IPS-11a (cell line): ENCODE measurements at regions not wholly inside any gene's neighbourhood (a gene's known extent, or its start where the extent isn't known, plus 50 kb on each side); places are given as distances from the start of the nearest gene placed in this dataset.
"Not testable (repeated sequence)": the region's sequence is repeated elsewhere in the genome, so short reads cannot be mapped to it uniquely, and the experiment has no call there.

Source experiments
- H3K4me3 ChIP-seq: one replicate; pipeline ENCODE4 v1.5.1; 2013; ENCODE audit warnings: low read depth, low read length, control low read depth

DNA sequence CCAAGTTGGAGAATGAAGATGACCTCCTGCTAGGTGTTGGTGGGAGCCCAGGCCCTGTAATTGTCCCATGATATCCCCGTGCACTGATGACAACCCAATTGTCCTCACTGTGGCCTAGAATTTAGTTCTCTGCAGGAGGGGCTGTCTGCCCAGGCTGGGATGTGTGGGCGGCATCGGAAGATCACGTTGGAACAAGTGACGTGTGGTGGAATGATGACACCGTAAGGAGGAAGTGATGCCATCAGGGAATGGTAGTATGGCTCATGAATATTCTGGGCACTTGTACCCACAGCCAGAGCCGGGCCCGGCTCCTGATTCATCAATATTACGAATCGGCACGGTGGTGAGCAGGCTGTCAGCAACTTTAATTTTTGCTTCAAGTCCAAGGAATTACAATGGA lies 111.6 kb downstream of the MIAT start:
- H3K4me3 ChIP-seq = no peak overlapping the region

DNA sequence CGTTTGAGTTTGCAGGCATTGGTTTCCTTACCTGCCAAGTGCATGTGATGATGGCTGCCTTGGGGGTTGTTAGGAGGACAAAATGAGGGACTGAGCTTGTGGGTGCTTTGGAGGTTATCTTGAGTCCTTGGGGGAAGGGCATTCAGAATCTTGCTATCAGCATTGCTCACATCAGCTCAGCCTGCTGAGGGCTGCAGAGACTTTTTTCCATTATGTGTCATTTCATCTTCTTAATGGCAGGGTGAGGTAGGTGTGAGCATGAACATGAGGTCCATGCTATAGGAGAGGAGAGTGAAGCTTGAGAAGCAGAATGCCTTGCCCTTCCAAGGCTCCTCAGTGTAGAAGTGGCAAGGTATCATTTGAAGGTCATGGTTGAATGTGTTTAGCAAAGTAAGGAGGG lies 112.3 kb downstream of the MIAT start:
- H3K4me3 ChIP-seq = no peak overlapping the region

DNA sequence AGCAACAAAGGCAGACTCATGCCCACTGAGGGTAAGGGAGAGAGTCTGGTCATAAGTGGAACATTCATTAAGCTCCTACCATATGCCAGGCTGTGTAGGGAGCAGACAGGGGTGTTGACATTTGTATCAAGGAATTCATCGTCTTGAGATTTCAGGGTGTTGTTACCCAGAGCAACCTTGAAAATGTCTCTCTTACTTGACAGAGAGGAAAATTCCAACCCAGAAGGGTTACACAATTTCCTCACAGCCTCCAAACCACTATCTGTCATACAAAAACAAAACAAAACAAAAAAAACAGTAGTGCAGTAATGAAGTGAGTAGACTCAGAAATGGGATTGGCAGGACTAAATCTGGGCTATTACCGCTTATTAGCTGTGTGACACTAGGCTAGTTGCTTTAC lies 113.2 kb downstream of the MIAT start:
- H3K4me3 ChIP-seq = no peak overlapping the region

DNA sequence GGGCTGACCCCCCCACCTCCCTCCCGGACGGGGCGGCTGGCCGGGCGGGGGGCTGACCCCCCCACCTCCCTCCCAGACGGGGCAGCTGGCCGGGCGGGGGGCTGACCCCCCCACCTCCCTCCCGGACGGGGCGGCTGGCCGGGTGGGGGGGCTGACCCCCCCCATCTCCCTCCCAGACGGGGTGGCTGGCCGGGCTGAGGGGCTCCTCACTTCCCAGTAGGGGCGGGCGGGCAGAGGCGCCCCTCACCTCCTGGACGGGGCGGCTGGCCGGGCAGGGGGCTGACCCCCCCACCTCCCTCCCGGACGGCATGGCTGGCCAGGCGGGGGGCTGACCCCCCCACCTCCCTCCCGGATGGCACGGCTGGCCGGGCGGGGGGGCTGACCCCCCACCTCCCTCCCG lies 115.7 kb downstream of the MIAT start:
- not testable (repeated sequence) for H3K4me3 ChIP-seq

DNA sequence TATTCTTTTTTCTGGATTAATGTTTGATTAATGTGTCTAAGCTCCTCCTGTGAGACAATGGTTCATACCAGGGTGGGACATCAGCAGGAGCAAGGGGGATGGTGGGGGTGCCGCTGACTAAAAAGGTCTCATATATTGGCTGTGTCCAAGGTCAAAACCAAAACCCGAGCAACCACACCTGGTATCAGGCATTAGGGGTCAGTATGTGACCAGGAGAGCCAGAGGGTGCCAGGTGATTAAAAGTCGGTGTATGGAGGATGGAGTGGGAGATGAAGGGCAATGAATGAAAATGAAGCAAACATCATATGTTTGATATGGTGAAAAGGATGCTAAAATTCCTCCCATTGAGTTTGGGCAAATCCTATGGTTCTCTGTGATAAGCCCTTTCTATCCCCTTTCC lies 118.0 kb downstream of the MIAT start:
- H3K4me3 ChIP-seq = no peak overlapping the region

DNA sequence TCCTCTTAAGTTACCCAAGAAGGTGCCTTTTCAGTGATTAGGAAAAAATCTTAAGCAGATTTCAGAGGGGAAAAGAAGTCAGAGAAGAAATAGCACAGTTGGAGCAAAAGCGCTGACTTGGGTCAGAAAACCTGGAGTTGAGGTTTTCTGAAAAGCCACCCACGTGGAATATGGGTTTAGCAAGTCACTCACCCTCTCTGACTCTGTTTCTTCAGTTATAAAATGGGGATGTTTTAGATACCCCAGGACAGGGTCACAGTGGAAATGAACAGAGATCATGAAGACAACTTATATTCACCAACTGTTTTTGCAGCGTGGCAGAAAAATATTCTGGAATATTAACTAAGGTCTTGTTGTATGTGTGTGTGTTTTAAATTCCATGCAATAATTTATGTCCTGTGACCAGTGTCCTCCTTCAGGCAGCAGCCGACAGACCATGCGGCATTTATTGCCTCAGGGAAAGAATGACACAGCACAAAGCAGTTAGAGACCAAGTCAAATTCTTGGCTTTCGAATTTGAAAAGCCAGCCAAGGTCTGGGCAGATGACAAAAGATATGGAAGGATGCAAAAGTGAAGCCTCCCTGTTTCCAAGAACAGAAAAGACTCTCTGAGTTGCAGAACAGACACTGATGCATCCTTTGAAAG lies 119.9 kb downstream of the MIAT start:
- no peak overlapping the region for H3K4me3 ChIP-seq

DNA sequence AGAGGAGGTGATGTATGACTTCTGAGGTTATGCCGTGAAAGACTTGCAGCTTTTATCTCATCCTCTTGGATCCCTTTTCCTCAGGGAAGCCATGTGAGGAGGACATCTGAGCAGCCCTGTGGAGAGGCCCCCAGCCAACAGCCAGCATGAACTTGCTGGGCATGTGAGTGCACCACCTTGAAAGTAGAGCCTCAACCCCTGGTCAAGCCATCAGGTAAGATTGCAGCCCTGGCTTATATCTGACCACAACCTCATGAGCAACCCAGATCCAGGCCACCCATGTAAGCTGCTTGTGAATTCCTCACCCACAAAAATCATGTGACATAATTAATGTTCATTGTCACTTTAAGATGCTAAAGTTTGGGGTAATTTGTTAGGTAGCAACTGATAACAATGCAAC lies 121.0 kb downstream of the MIAT start:
- no peak overlapping the region for H3K4me3 ChIP-seq

DNA sequence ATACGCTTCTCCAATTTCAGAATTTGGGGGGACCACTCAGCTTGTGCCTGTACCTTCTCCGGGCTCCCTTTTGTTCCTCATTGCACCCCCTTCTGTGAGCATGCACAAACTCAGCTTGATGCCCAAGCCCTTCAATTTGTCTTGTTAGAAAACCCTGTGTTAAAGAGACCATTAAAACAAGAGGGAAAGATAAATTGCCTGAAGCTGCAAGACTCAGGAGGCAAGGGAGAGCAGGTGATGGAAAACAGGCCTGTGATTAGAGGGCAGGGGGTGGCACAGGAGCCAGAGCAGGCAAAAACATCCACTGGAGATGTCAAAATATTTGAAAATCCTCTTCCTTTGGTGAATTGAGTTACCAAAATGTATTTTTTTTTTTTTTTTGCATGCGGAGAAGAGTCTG lies 121.7 kb downstream of the MIAT start:
- no peak overlapping the region for H3K4me3 ChIP-seq

DNA sequence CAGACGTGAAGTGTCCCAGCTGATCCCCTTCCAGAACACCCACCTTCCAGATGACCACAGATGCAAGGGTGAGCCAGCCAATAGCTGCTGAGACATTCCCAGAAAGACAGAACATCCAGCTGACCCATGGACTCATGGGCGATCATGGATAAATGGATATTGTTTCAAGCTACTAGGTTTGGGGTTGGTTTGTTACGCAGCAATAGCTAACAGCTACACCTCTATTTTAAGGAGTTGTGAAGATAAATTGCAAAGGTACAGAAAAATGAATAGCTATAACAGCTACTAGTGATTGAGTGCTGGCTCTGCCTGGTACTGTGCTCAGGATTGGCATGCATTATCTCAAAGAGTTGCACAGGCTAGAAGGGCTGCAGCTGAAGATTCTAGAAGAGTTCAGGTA lies 122.5 kb downstream of the MIAT start:
- no peak overlapping the region for H3K4me3 ChIP-seq

DNA sequence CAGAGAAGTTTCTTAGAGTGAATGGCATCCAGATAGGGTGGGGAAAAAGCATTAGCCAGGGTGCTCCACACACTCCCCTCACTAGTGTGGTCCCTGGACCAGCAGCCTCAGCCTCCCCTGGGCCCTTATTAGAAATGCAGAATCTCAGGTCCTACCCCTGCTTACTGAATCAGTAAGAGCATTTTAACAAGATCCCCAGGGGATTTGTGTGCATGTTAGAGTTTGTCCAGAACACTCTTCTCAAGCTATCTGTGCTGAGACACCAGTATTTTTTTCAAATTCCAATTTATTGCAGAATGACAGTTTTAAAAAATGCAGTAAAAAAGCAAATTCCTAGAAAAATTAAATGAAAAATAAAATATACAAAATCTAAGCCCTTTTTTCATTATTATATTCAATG lies 123.1 kb downstream of the MIAT start:
- no peak overlapping the region for H3K4me3 ChIP-seq

DNA sequence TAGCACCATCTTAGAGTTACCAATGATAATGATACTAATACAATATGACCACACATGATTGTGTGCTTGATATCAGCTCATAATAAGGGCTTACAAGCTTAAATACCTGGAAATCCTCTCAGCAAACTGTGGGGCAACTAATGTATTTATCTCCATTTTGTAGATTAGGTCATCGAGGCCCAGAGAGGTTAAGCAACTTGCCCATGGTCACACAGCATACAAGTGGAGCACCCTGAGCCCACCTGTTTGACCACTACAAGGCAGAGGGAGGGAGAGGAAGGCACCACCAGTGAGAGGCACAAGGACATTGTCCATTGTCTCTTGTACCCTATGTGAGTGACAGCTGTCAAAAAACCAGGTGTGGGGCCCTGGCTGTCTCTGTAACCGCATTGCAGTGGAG lies 123.7 kb downstream of the MIAT start:
- no peak overlapping the region for H3K4me3 ChIP-seq

DNA sequence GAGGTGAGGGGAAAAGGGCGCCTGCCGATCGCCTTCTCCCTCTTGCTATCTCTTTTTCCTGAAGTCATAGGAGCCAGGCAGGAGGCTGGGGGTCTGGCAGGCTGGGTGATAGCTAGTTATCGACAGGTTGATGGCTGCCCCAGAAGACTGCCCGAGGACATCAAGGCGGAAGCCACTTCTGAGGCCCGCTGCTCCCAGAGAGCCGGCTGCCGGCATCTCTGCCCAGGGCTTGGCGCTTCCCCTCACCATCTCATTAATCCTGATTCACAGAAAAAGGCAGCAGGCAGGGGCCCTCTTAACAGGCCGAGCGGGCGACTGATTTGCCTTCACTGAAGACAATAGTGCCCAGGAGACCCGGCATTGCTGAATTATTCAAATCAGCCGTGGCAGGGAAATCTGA lies 124.2 kb downstream of the MIAT start:
- H3K4me3 ChIP-seq = no peak overlapping the region

DNA sequence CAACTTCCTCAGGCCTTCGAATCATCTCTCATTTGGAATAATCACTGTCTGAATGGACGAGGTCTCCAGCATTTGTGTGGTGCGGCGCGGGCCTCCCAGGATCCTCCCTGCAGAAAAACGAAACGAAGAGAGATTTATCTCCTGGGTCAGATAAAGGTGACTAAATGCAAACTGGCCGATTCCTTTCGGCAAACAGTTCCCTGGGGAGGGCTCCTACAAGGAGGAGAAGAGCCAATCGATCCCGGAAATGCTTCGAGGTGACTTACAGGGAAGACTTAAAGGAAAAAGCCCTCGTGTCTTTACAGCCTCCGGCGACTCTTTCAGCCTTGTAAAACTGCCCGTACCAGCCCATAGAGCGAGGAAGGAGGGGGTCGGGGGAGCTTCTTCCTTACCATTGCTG lies 126.5 kb downstream of the MIAT start:
- no peak overlapping the region for H3K4me3 ChIP-seq

DNA sequence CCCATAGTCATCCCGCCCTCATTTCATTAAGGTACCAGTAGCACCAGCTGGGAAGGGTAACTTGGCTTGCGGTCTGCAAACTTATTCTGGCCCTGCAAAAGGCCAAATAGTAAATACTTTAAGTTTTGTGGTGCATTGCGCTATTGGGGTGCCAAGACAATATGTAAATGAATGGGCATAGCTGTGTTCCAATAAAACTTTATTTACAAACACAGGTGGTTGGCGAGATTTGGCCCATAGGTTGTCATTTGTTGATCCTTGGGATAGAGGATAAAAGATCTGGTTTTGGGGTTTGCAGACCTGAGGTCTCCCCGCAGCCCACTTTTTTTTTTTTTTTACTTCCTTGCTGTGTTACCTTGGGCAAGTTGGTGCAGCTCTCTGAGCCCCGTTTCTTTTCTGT lies 127.4 kb downstream of the MIAT start:
- H3K4me3 ChIP-seq = no peak overlapping the region

DNA sequence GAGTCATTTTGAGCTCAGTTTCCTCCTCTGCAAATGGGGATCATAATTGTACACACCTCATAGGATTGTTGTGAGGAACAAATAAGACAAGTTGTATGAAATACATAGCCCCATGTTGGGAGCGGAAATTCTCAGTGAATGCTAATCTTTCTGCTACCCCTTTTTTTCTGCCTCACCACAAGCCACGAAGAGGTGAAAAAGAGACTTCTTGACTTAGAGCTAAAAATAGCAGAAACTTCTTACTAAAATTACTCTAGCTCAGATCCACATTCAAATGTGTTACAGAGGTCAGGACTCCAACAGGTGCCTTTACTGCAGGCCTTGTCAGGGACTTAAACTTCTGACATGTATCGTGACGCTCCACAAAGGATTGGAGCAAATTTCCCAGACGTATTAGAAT lies 128.5 kb downstream of the MIAT start:
- H3K4me3 ChIP-seq = no peak overlapping the region

DNA sequence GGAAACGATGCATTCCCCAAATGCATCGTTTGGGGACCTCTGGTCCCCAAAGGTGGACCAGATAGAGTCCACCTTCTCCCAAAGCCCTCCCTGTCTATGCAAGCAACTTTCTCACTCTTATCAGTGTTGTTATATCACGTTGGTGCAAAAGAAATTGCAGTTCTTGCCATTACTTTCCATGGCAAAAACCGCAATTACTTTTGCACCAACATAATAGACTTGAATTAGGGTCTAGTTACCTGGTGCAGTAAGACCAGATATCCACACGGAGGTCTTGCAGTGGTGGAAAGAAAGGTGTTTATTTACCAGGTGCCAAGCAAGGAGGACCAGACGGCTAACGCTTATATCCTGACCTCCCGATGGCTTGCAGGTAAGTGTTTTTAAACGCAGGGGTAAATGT lies 129.0 kb downstream of the MIAT start:
- no peak overlapping the region for H3K4me3 ChIP-seq

DNA sequence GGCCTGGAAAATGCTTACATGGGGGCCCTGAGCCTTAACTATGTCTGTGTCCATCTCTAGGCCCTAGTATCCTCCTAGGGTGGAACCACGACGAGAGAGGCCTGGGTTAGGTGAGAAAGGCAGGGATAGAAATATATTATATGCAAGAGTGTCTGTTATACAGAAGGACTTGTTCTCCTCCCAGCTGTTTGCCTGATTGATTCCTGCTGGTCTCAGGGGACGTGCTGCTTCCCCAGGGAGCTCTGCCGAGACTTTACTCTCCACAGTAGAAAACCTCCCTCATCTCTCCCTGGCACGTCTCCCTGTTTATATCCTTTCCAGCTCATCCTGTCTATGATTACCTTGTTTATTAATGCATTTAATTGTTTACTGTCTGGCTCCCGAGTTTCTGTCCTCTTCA lies 132.6 kb downstream of the MIAT start:
- no peak overlapping the region for H3K4me3 ChIP-seq

DNA sequence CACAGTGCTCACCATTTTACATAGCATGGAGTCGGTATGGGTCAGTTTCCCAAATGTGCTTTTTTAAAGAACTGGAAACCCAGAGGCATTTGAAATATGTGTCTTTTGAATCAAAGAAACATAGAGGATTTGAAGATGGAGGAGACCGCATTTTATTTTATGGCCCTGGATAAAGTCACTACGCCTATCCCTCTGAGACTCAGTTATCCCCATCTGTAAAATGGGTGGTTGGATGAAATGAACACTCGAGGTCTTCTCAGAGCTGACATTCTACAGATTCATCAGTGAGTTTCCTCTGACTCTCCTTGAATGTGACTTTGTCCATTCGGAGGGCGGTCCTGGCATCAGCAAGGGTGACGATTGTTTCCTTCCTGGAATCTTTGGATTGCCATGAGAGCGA lies 135.1 kb downstream of the MIAT start:
- H3K4me3 ChIP-seq = no peak overlapping the region

DNA sequence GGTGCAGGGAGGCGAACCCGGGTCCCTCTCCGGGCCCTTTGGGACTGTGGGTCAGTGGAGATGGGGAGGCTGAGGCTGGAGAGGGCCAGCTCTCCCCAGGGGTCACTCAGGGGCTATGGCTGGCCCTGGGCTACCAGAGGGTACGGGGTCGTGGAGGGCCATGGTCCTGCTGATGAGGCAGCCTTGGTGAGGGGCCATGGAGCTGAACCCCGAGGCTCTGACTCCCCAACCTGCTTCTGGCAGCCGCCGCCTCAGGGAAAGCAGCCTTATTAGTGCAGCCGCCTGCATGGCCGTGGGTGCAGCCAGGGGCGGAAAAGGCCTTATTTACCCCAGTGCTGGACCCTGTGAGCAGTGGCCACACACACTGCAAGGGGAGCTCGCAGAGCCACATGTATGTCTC lies 139.4 kb downstream of the MIAT start:
- H3K4me3 ChIP-seq = no peak overlapping the region

DNA sequence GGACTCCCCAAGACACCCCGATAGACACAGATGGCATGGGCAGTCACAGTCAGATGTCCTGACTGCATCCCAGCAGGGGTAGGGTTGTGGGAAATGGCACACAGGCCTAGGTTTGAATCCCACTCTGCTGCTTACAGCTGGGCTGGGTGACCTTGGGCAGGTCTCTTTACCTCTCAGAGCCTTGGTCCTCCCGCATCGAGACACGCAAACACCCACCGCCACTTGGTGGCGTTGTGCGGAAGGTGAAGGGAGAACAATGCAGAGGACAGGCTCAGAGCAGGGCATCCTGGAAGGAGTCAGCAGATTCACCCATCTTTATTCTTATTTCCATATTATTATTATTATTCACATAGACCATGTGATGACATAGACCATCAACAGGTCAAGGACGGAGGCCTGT lies 140.5 kb downstream of the MIAT start:
- H3K4me3 ChIP-seq = no peak overlapping the region

DNA sequence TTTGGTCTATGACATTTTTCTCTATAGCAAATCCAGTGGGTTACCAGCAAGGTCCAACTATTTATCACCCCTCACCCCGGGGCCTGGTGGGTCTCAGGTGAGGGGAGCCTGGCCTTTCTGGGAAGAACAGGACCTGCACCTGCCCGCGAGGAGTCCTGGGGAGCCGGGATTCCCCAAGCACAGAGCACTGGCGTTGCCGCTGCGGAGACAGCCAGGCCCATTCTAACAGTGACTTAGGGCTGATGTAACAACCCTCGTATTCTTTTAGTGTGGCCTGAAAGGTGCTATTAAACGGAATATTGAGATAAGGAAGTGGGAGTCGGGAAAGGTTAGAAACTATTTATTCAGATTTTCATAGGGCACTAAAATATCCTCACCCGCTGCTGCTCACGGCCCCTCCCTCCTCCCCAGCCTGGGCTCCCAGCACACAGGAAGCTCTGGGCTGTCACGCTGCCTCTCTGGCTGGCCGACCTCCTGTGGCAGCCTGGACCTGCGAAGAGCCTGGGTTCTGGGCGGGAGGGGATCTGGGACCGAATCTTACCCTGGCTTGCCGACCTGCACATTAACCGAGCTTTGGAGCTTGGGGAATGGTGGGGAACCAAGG lies 141.2 kb downstream of the MIAT start:
- no peak overlapping the region for H3K4me3 ChIP-seq

DNA sequence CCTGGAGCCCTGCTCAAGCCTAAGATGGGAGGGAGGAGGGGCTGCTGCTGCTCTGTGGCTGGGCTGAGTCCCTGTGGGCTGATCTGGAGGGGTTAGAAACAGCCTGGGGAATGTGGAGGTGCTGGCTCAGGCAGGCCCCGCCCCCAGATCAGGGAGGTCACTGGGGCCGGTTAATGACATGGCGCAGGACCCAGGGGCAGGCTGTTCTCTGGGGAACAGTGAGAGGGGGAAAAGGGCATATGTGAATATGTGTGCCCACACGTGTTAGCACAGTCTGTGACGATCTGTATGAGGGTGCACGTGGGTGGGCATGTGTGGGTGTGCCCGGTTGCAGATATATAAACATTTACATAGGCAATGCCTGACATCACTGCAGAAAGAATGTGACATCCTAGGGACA lies 143.5 kb downstream of the MIAT start:
- H3K4me3 ChIP-seq = no peak overlapping the region

DNA sequence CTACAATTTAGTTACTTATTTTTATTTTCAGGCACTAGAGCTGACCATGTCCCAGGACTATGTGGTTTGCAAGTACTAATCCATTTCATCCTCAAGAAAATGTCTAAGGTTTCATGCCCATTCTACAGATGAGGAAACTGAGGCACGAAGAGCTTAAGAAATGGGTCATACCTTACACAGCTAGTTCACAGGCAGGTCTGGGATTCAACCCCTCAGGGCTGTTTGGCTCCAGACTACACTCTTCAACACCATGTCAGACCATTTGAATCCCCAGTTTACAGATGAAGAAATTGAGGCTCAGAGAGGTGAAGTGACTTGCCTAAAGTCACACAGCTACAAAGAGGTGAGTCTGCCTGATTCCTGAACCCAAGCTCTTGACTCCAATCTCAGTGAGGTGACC lies 144.1 kb downstream of the MIAT start:
- H3K4me3 ChIP-seq = no peak overlapping the region
